HPDE6-E6E7 (cell line): ENCODE measurements at regions not wholly inside any gene's neighbourhood (a gene's known extent, or its start where the extent isn't known, plus 50 kb on each side); places are given as distances from the start of the nearest gene placed in this dataset.
"Not testable (repeated sequence)": the region's sequence is repeated elsewhere in the genome, so short reads cannot be mapped to it uniquely, and the experiment has no call there.

Experiments
- DNase-seq: peaks from one replicate; pipeline ENCODE4 v3.0.0; 2011; ENCODE audit warnings: missing footprints; ENCODE audit errors: extremely low spot score

GRCh38 chr7:82701949-82702348 lies 258.4 kb upstream of the CACNA2D1 start:
- DNase-seq = no peak

- no peak for DNase-seq
Observed at GRCh38 chr7:82700741-82701140, 257.2 kb upstream of the CACNA2D1 start.

GRCh38 chr7:82699773-82700186 lies 256.2 kb upstream of the CACNA2D1 start:
- peak; percentile 4 for DNase-seq

GRCh38 chr7:82697897-82698296 lies 254.3 kb upstream of the CACNA2D1 start:
- no peak for DNase-seq

GRCh38 chr7:82696631-82697030 lies 253.1 kb upstream of the CACNA2D1 start:
- no peak for DNase-seq

- DNase-seq = no peak
Observed at GRCh38 chr7:82694022-82694421, 250.4 kb upstream of the CACNA2D1 start.

GRCh38 chr7:82690929-82691328 lies 247.4 kb upstream of the CACNA2D1 start:
- DNase-seq = no peak

- DNase-seq = no peak
Observed at GRCh38 chr7:82685214-82685613, 241.6 kb upstream of the CACNA2D1 start.

- DNase-seq = no peak
Observed at GRCh38 chr7:82678716-82679115, 235.1 kb upstream of the CACNA2D1 start.

GRCh38 chr7:82678259-82678658 lies 234.7 kb upstream of the CACNA2D1 start:
- DNase-seq = no peak

- no peak for DNase-seq
Observed at GRCh38 chr7:82677493-82677892, 233.9 kb upstream of the CACNA2D1 start.

GRCh38 chr7:82676777-82677463 lies 233.3 kb upstream of the CACNA2D1 start:
- DNase-seq = no peak

- DNase-seq = no peak
Observed at GRCh38 chr7:82675396-82675795, 231.8 kb upstream of the CACNA2D1 start.

- no peak for DNase-seq
Observed at GRCh38 chr7:82674268-82674667, 230.7 kb upstream of the CACNA2D1 start.

- no peak for DNase-seq
Observed at GRCh38 chr7:82672078-82672477, 228.5 kb upstream of the CACNA2D1 start.

GRCh38 chr7:82669141-82669540 lies 225.6 kb upstream of the CACNA2D1 start:
- no peak for DNase-seq

GRCh38 chr7:82668676-82669075 lies 225.1 kb upstream of the CACNA2D1 start:
- DNase-seq = no peak

GRCh38 chr7:82665966-82666507 lies 222.5 kb upstream of the CACNA2D1 start:
- no peak for DNase-seq

- no peak for DNase-seq
Observed at GRCh38 chr7:82655965-82656364, 212.4 kb upstream of the CACNA2D1 start.

- not testable (repeated sequence) for DNase-seq
Observed at GRCh38 chr7:82650095-82650494, 206.5 kb upstream of the CACNA2D1 start.

GRCh38 chr7:82633592-82633991 lies 190.0 kb upstream of the CACNA2D1 start:
- DNase-seq = no peak

GRCh38 chr7:82631998-82632397 lies 188.4 kb upstream of the CACNA2D1 start:
- DNase-seq = no peak

- no peak for DNase-seq
Observed at GRCh38 chr7:82629583-82629982, 186.0 kb upstream of the CACNA2D1 start.

GRCh38 chr7:82625377-82625776 lies 181.8 kb upstream of the CACNA2D1 start:
- no peak for DNase-seq
